CD4-positive, alpha-beta T cell treated with Interleukin-10 for 1 hour (primary cell): ENCODE measurements at regions not wholly inside any gene's neighbourhood (a gene's known extent, or its start where the extent isn't known, plus 50 kb on each side); places are given as distances from the start of the nearest gene placed in this dataset.
A peak's percentile ranks its signal among the peaks of the same experiment; 100 is the strongest.
"Not testable (repeated sequence)": the region's sequence is repeated elsewhere in the genome, so short reads cannot be mapped to it uniquely, and the experiment has no call there.

Experiments
- DNase-seq: peaks from one replicate; pipeline ENCODE4 v3.0.0-alpha.2; 2020

DNA sequence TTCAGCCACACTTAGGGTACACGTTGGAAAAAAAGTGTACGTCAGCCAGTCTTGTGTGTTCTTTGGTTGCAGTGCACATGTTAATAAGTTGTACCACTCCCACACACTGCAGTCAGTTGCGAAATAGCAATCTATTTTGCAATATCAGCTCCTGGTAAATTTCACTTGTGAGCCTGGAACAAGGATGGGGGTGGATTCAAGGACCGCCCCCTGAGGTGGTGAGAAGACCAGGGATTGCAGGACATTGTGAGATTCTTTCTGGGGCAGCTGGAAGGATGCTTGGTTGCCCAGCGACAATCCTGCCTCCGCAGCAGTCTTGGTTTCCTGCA lies 78.6 kb upstream of the ZFHX3 start:
- DNase-seq: no peak

DNA sequence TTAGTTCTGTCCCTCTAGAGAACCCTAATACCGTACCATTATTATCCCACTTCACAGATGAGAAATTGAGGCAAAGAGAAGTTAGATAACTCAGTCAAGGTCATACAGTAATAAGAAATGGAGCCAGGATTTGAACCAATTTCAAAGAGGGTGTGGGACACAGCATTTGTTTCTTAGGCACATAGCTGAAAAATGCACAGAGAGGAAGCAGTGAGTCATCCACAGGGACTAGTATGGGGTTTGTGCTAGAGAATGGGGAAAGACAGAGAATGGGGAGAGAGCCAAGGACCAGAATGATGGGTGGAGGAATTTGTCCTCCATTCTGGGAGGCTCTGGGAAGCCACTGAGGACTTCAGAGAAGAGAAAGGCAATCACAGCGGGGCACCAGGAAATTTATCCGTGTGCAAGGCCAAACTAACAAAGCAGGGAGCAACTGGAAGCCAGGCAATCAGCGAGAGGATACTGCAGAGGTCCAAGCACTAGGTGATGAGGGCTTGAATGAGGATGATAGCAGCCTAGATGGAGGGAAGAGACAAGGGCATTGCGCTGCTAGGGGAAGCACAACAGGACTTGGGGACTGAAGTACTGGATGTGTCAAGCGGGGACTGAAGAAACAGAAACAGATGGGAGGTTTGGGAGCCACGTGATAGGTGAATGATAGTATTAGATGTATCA lies 78.1 kb upstream of the ZFHX3 start:
- no peak for DNase-seq

DNA sequence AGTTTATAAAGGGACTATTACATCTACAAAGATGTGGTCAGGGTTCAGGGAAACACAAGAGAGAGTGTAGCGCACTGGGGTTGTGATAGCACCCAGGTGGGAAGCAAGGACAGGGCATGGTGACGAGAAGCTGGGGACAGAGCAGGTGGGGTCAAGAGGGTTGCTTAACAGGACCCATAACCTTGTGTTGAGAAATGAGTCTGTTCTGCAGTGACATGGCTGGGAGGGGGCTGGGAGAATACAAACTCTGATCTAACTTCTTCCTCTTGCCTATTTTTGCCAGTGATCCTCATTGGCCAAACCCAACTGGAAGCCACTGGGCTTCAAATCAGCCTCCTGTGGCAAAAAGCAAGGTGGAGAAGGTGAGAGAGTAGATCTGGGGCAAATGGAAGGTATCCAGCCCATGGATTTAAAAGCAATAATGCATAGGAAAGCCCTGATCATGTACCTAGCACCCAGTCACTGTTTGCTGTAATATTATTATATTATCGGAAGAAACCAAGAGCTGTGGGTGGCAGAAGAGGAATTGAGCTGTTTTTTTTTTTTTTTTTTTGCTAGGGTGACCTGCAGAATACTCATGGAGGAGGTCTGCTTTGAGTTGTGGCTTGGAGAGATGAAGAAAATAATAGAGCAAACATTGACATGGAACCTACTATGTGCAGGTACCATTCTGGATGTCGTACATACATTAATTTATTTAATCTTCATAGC lies 76.9 kb upstream of the ZFHX3 start:
- no peak for DNase-seq

DNA sequence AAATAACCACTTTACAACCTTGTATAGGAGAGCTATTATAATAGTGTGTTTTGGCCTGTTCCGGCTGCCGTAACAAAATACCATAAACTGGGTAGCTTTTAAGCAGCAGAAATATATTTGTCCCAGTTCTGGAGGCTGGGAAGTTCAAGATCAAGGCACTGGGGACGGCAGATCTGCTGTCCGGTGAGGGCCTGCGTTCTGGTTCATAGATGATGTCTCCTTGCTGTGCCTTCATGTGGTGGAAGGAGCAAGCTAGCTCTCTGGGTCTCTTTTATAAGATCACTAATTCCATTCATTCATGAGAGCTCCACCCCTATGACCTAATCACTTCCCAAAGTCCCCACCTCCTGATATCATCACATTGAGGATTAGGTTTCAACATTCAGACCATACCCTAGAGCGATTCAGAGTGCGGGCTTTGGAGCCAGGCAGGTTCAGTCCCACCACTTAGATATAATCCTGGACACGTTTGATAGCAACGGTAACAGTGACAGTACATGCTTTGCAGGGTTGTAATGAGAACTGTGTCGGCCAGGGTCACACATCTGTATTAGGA lies 76.2 kb upstream of the ZFHX3 start:
- no peak for DNase-seq

DNA sequence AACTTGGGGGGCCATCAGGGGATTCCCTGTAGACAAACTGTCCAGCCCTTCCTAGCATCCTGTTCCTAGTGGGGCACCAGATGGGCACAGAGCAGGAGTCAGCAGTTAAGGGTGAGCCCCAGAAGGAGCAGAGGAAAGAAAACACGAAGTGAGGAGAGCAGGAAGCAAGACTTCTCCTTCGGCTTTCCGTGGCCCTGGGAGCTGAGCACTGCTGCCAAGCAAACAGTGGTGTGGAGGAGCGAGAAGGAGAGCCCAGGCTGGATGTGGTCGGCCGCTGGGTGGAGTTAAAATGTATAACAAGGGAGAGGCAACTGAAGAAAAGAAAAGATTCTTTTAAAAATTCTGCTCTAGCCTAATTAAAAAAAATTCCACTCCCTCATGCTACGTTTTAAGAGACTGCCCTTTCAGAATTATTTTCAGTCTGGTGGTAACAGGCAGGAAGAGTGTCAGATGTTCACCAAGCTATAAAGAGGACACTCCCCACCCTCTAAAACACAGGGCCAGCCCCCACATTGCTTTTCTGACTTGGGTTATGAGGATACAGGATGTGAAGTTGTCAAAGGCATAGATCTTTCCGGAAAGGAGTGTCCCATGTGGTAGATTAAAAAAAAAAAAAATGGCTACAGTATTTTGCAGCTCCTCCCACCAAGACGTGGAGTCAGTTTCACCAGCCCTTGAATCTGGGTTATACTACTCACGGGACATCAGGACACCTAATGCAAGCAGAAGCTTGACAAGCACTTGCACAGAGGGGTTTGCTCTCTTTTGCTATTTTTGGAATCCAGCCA lies 74.9 kb upstream of the ZFHX3 start:
- peak; percentile 27 for DNase-seq

DNA sequence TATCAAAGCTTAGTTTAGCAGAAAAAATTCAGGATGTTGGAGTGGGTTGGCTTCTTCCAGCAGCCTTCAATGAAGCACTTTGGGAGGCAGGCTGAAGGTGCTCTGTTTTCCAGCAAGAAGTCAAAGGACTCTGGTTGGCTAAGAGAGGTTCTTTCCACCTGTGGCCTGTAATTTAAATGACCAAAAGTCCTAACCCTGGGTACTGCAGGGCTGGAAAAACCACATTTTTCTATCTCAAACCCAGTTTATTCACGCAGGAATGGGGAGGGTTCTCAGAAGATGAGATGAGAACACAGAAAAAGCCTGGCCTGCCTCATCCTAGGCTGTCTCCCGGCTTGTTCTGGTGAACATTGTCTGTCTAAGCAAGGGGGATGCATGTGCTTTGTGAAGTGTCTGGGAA lies 68.6 kb upstream of the ZFHX3 start:
- DNase-seq: no peak

GRCh38 chr16:73113336-73113735 lies 65.4 kb upstream of the ZFHX3 start:
- no peak for DNase-seq

GRCh38 chr16:73108195-73108963 lies 60.5 kb upstream of the ZFHX3 start:
- DNase-seq: no peak

DNA sequence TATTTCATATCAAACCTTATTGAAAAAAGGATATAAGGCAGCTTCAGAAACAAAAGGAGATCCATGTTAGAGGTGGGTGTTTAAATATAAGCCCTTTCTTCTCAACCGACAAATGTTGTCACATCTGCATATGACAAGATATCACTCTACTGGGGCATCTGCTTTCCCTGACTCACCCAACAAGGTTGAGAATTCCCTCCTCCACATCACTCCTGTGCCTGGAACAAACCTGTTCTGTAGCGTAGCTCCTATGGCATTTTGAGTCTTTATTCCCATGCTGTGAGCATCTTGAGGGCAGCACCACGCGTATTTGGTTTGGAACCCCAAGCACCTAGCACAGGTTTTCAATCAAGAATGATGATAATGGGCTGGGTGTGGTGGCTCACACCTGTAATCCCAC lies 59.4 kb upstream of the ZFHX3 start:
- DNase-seq: no peak

- no peak for DNase-seq
These were observed 58.6 kb upstream of the ZFHX3 start for GRCh38 chr16:73106329-73107034.

GRCh38 chr16:73101568-73101967 lies 53.6 kb upstream of the ZFHX3 start:
- no peak for DNase-seq

- DNase-seq: not testable (repeated sequence)
These were observed 51.7 kb upstream of the ZFHX3 start for GRCh38 chr16:73099601-73100000.
